NCI-H128 (cell line): ENCODE measurements at regions not wholly inside any gene's neighbourhood (a gene's known extent, or its start where the extent isn't known, plus 50 kb on each side); places are given as distances from the start of the nearest gene placed in this dataset.
"Not testable (repeated sequence)": the region's sequence is repeated elsewhere in the genome, so short reads cannot be mapped to it uniquely, and the experiment has no call there.

Experiments used
- DNase-seq: peaks from one replicate; lab custom pipeline; 2025; ENCODE audit not compliant: unreplicated experiment; lab: John Stamatoyannopoulos, UW

- DNase-seq, result not testable (repeated sequence)
Measured at GRCh38 chr7:55743454-55743717, 119.2 kb downstream of the SEPTIN14 start.

GRCh38 chr7:55742651-55743453, 119.7 kb downstream of the SEPTIN14 start:
- not testable (repeated sequence) for DNase-seq

- DNase-seq, result not testable (repeated sequence)
Measured at GRCh38 chr7:55741721-55742631, 120.6 kb downstream of the SEPTIN14 start.

GRCh38 chr7:55740633-55741250, 121.8 kb downstream of the SEPTIN14 start:
- not testable (repeated sequence) for DNase-seq

GRCh38 chr7:55740053-55740452, 122.5 kb downstream of the SEPTIN14 start:
- DNase-seq, result not testable (repeated sequence)

- DNase-seq, result not testable (repeated sequence)
Measured at GRCh38 chr7:55736641-55737221, 125.8 kb downstream of the SEPTIN14 start.

- no peak for DNase-seq
Measured at GRCh38 chr7:55733241-55734140, 129.1 kb downstream of the SEPTIN14 start.

- DNase-seq, result no peak
Measured at GRCh38 chr7:55731931-55732330, 130.6 kb downstream of the SEPTIN14 start.

- DNase-seq, result no peak
Measured at GRCh38 chr7:55730197-55730596, 132.4 kb downstream of the SEPTIN14 start.

GRCh38 chr7:55723621-55723941, 139.0 kb downstream of the SEPTIN14 start:
- no peak for DNase-seq

- not testable (repeated sequence) for DNase-seq
Measured at GRCh38 chr7:55722874-55723620, 139.5 kb downstream of the SEPTIN14 start.

- not testable (repeated sequence) for DNase-seq
Measured at GRCh38 chr7:55721004-55721403, 141.5 kb downstream of the SEPTIN14 start.

GRCh38 chr7:55715247-55715867, 143.1 kb upstream of the VOPP1 start:
- DNase-seq, result not testable (repeated sequence)

GRCh38 chr7:55714370-55714769, 142.1 kb upstream of the VOPP1 start:
- DNase-seq, result not testable (repeated sequence)

GRCh38 chr7:55710312-55710711, 138.0 kb upstream of the VOPP1 start:
- DNase-seq, result not testable (repeated sequence)

- DNase-seq, result not testable (repeated sequence)
Measured at GRCh38 chr7:55708028-55708427, 135.7 kb upstream of the VOPP1 start.

- not testable (repeated sequence) for DNase-seq
Measured at GRCh38 chr7:55707410-55707809, 135.1 kb upstream of the VOPP1 start.

GRCh38 chr7:55706451-55707195, 134.3 kb upstream of the VOPP1 start:
- not testable (repeated sequence) for DNase-seq
